GM19240 (cell line): ENCODE measurements at regions not wholly inside any gene's neighbourhood (a gene's known extent, or its start where the extent isn't known, plus 50 kb on each side); places are given as distances from the start of the nearest gene placed in this dataset.

ENCODE experiments used
- DNase-seq: peaks from one replicate; pipeline ENCODE4 v3.0.0; 2011; ENCODE audit warnings: low spot score; ENCODE audit not compliant: insufficient read length

DNA sequence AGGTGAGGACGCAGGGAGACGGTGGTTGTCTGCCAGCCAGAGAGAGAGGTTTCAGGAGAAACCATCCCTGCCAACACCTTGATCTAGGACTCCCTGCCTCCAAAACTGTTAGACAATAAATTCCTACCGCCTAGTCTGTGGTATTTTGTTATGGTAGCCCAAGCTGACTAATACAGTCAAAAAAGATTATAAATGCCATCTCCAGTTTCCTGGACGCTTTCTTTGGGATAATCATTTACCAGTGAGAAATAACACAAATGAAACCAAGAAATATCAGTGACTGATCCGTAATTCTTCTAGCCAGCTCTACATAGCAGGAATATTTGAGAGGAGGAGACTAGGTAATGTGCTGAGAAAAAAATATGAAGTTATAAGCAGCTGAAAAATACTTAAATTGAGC is 707.8 kb upstream of the LMCD1 start:
- DNase-seq, result no peak

DNA sequence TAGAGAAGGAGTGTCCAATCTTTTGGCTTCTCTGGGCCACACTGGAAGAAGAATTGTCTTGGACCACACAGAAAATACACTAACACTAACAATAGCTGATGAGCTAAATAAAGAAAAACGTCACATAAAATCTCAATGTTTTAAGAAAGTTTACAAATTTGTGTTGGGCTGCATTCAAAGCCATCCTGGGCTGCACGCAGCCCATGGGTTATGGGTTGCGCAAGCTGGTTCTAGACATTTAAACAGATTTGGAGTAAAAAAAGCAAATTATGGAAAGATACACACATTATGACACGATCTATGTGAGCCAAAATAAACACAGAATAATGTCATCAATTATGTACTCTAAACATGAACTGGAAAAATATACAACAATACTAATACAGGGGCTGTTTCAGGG is 703.3 kb upstream of the LMCD1 start:
- no peak for DNase-seq

DNA sequence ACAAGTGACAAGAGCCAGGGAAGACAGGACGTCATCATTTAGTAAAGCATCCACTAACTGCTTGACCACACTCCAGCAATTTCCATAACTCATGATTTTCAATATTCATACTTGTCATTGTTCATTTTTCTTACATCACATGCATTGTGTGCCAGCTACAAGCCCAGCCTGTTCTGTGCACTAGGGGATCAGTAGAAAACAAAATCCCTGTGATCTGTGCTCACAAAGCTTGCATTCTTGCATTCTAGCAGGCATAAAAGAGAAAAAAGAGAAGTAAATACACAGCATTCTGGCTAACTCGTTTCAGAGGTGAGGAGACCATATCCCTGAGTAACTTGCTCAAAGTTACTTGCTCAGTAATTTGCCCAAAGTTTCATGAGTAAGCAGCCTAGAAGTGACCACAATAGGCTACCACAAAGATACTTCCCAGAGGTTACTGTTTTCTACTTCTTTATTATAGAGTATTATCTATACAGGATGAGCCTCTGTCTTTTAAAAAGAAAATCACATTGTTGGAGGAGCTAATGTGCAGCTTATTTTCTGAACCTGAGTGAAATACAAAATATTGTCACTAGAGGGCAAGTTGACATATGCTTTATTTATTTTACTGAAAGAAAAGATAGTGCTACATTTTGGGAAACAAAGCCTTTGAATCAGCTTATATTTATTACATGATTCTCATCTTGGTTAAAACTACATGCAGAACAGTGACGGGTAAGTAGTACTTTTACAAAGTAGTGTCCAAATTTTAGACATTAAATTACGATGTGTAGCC is 701.4 kb upstream of the LMCD1 start:
- no peak for DNase-seq

DNA sequence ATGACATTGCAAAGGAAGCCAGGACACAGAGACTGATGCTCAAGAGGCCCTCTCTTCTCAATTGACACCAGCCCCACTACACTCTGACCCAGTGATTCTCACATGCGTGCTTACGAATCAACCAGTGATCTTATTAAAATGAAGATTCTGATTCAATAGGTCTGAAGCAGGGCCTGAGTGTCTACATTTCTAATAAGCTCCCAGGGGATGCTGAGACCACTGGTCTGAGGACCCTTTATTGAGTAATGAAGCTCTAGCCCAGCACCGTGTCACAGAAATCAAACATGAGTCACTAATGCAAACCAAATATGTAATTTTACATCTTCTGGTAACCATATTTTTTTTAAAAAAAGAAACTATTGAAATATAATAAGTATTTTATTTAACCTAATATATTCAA is 689.1 kb upstream of the LMCD1 start:
- DNase-seq, result no peak

DNA sequence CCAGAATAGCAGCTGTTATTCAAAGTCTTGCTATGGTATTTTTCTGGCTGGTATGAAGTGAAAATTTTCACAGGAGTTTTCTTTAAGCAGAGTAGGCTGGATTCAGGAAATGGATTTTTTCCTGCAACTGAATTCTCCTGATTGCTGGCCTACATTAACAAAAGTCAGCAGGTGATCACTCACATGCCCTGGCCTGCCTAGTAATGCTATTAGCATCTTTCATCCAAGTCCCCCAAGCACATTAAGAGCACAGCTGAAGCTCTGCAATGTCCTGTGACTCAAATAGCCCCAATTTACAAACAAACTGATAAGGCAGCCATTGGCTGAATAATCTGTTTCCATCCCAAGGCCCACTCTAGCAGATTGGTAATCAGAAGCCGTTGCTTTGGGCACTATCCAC is 688.3 kb upstream of the LMCD1 start:
- no peak for DNase-seq

DNA sequence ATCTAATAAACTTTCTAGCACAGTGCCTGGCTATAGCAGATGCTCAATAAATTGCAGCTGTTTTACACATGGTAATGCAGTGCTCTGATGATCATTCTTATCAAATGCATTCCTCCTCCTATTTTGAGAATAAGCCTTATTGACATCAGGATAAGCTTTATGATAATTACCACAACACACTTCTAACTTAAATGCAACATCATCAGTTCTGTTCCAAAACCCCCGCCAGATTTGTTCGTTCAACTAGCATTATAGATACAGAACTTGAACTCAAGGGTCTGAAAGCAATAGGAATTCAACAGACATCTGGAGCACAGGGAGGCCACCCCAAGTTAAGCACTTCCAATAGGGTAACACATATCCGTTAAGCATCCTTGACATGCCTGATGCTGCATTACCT is 684.4 kb upstream of the LMCD1 start:
- no peak for DNase-seq

DNA sequence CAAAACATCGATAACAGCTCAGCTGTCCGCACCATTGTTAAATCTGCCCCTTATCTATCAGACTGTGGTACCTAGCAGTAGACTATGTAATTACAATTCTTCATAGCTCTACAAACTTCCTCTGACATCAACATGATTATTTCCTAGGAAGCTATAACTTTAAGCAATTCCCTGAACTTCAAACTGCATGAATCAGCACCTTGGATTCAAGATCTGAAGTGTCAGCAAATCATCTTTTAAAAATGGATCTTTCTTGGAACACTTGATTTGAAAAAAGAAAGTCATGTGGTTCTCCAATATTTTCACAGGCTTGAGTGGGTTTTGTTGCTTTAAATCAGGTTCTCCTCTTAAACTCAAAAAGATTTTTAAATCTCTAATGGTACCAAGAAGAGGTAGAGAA is 680.7 kb upstream of the LMCD1 start:
- DNase-seq, result no peak

DNA sequence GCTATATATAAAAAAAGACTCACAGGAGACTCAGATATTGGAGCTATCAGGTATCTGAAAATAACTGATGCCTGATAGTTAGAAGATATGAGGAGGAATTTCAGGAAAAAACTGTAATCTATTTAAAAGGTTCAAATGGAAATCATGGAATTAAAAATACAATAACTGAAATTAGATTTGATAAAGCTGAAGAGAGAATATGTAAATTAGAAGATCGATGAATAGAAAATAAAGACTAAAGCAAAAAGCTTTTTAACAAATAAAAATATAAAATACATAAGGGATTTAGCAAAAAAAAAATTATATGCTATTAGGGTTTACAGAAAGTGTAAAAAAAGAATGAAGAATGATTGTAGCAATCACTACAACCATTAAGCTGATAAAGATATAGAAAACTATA is 679.8 kb upstream of the LMCD1 start:
- DNase-seq, result no peak

DNA sequence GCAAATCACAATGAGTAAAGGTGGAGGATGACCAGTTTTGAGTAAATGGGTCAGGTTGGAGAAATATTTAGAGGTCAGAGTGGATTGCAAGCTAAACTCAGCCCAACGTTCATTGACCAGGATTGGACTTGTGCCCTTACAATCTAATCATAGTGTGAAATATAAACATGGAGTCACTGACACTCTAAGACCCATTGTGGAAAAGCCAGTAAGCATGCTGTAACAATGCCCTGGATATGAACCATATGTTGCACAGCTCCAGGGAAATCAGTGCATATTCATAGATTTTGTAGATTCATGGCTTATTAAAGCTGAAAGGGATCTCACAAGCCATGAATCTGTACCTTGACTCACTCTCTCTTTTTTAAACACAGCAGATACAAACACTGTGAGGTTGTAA is 660.2 kb upstream of the LMCD1 start:
- no peak for DNase-seq

DNA sequence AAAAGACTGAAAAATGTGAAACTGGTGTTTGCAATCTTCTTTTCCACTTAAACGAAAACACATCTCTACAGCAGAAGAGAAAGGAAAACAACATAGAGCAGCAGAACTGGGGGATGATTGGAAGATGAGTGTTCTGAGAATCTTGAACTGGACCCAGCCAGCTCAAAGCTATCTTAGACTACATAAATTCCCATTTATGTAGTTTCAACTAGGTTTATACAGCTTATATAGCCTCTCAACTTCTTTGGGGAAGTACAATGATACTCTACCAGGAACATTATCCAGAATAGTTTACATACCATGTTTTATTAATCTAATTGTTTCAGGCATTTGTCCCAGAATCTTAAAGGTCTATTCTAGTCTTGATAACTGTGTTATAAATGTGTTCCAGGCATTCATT is 658.2 kb upstream of the LMCD1 start:
- DNase-seq, result no peak

DNA sequence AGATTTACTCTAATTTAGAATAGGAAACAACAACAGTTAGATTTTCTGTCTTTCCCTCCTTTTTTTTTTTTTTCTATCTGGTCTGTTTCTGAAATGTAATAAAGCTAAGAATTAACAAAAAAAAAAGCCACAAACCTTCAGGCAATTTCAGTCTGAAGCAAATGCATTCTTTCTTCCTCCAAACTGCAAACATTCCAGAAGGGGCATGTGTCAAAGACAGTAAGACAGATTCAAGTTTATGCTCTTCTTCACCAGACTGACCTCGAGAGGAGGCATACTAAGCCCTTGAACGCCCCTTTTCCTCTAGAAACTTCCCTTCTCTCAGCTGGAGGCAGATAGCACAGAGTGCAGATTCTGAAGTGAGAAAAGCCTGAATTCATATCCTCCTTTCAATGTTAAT is 654.6 kb upstream of the LMCD1 start:
- no peak for DNase-seq

DNA sequence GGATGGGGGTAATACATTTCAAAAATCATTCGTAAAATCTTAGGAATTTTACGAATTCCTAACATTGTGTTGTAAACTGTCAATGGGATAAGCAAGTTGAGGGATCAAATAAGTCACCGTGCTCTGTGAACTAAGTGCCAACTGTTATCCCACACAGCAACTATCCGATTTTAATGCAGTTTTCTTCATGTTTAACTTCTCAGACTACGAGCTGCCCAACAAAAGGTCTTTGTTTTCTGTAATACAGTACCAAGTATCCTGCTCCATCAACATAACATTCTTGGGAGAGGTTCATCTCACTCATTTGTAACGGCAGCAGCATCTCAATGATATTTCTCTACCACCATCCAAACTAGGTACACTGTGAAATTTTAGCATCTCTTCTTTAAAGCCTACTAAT is 654.1 kb upstream of the LMCD1 start:
- no peak for DNase-seq

DNA sequence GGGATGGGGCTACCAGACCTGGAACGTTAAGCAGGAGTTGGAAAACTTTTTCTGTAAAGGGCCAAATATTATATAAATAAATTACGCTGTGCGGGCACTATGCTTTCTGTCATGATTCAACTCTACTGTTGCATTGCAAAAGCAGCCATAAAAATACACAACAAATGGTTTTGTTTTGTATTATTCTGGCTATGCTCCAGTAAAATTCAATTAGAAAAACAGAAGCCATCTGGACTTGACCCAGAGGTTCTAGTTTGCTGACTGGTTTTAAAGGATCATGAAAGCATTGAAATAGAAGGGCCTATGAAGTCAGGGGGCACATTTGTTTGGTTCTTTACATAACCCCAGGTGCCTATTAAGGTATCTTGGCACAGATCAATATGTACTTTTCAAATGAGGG is 647.4 kb upstream of the LMCD1 start:
- no peak for DNase-seq

DNA sequence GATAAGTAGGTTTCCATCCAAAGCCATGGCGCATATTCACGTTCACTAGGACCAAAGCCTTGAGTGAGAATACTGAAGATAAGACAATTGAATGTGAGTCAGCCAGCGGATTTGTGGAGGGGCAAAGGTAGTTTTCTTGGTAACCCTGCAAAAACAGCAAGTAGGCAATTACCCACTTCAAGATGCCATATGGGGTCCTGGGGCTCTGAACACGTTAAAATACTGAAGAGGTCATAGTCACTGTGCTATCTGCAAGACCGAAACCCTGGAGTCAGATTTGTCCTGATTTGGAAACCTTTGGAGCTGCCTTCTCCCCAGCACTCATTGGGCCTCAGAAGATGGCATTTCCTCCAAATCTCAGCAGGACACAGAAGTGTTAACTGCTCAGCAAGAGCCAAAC is 646.9 kb upstream of the LMCD1 start:
- no peak for DNase-seq

DNA sequence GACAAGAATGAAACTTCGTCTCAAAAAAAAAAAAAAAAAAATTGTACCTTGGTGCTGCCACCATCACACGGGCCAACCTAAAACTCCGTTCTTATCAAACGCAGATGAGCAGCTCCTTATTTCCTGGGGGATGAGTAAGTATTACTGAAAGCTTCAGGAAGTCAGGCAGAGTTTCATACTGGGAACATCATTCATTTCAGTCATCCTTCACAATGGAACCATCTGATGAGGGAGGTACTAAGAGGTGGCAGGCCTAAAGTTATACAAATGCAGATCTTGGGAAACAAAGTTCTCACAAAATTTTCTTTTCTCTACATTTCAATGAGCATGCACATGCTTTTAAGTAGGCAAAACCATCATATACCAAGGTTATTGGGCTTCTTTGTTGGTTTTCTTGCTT is 636.0 kb upstream of the LMCD1 start:
- DNase-seq, result no peak

DNA sequence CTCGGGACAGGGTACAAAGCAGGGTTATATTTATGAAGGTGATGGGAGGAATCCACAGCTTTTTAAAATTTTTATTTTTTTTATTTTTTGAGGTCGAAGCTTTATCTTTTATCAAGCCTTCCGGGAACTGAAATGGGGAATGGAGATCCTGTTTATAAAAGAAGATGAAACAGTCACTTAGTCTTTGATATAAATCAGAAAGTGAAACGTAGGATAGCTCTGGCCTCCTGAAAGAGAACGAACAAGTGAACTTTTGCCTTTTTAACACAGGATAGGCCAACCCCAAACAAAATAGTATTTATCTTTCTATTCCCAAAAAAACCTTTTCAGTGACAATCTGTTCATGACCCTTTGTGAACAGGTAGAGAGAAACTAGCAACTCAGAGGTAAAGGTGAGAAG is 634.0 kb upstream of the LMCD1 start:
- DNase-seq, result no peak

DNA sequence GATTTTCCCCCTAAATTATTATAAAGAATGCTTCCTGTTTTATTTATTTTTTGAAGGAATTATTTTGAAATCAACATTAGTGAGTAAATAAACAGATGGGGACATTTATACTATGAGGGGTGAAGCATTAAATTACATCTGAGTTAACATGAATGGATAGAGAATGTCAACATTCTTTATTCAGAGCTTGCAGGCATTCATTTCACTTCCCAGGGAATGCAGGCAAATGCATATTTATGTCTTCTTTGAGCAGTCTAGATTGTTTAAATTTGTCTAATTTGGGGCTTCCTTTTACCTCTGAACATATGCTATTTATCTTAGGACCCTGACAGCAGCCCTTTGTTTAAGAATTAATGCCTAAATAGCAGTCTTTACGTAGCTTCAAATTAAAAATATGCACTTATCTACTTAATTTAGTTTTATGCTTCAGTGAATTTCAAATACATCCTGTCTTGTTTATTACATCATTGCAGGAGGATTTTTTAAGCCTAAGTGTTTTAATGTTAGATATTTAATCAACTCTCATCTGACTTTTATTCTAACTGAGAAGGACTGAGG is 630.5 kb upstream of the LMCD1 start:
- no peak for DNase-seq

DNA sequence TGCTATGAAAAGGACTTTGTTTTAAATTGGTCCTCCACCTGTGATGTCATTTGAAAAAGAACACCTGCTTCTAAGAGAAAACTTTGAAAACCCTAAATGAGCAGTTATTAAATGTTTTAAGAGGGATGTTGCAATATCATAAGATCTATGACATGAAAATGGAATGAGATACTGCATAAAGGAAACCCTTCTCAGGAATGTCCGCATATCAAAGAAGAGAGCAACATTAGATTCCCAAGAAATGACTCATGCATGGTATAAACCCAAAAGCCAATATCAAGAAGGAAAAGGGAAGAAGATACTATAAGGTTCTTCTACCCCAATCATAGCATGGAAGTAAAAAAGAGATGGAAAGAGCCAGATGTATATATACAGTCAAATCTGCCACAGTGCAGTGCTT is 627.5 kb upstream of the LMCD1 start:
- DNase-seq, result no peak

DNA sequence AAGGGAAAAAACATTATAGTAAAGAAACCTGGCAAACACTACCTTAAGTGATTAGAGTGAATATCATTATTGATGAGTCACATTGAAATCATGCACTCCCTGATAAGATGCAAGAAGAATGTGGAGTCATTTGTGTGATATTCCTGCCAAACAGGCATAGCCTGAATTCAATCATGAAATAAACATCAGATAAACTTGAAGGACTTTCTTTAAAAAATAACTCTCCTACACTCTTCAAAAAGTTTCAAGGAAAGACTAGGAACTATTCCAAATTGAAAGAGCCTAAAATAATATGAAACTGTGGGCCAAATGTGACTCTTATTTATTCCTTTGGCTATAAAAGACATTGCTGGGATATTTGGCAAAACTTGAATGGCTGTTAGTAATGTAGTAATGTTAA is 625.7 kb upstream of the LMCD1 start:
- DNase-seq, result no peak

DNA sequence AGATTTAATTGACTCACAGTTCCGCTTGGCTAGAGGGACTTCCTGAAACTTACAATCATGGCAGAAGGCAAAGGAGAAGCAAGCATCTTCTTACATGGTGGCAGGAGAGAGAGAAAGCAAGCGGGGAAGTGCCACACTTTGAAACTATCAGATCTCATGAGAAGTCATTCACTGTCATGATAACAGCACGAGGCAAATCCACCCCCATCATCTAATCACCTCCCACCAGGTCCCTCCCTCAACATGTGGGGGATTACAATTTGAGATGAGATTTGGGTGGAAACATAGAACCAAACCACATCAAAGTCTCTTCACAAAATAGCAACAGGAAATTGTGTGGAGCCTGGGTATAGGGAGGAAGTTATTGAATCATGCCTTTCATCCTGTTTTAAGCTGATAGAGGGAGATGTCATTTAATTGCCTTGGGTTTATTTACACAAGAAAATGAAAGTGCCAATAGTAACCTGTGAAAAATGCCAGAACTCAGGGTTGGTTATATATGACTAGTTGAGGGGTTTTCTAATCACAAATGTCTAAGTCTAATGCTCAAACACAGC is 624.8 kb upstream of the LMCD1 start:
- no peak for DNase-seq

DNA sequence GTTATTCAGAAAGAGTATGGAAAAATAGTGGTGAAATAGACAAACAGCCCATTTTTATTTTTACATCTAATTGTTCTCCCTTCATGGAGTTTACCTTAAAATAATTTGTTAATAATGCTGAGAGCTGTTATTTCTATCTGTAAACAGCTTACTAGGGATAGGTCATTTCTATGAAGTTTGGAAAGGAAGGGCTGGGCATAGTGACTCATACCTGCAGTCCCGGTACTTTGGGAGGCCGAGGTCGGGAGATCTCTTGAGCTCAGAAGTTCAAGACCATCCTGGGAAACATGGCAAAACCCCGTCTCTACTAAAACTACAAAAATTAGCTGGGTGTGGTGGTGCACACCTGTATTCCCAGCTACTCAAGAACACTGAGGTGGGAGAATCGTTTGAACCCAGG is 624.3 kb upstream of the LMCD1 start:
- no peak for DNase-seq

DNA sequence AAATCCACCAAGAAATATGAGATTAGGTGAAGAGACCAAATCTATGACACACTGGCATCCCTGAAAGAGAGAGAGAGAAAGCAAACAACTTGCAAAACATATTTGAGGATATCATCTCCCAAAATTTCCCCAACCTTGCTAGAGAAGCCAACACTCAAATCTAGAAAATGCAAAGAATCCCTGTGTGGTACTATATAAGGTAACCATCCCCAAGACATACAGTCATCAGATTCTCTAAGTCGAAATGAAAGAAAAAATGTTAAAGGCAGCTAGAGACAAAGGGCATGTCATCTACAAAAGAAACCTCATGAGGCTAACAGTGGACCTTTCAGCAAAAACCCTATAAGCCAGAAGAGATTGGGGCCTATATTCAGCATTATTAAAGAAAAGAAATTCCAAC is 622.1 kb upstream of the LMCD1 start:
- DNase-seq, result no peak

DNA sequence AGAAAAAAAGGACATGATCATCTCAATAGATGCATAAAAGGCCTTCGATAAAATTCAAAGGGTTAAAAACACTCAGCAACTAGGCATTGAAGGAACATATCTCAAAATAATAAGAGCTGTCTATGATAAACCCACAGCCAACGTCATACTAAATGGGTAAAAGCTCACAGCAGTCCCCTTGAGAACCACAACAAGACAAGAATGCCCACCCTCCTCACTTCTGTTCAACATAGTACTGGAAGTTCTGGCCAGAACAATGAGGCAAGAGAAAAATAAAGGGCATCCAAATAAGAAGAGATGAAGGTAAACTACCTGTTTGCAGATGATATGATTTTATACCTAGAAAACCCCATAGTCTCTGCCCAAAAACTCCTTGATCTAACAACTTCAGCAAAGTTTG is 619.7 kb upstream of the LMCD1 start:
- DNase-seq, result no peak
